Testis (tissue), 2 donors: ENCODE measurements at regions not wholly inside any gene's neighbourhood (a gene's known extent, or its start where the extent isn't known, plus 50 kb on each side); places are given as distances from the start of the nearest gene placed in this dataset.

Source experiments
- CTCF ChIP-seq, 3 experiments: fragments of 450-650 bp in 2 of 3; fragments of 200-600 bp in 1 of 3; sonication (generic) in 1 of 3; IDR thresholded peaks; one replicate each; pipeline ENCODE4 v1.5.1; 2016 to 2019; ENCODE audit warnings: antibody characterized with exemption in 3 of 3, mild to moderate bottlenecking in 2 of 3, moderate library complexity in 1 of 3
- POLR2A ChIP-seq: fragments of 450-650 bp; IDR thresholded peaks from one replicate; pipeline ENCODE4 v1.6.1; 2017; ENCODE audit warnings: antibody characterized with exemption, mild to moderate bottlenecking, moderate library complexity

DNA sequence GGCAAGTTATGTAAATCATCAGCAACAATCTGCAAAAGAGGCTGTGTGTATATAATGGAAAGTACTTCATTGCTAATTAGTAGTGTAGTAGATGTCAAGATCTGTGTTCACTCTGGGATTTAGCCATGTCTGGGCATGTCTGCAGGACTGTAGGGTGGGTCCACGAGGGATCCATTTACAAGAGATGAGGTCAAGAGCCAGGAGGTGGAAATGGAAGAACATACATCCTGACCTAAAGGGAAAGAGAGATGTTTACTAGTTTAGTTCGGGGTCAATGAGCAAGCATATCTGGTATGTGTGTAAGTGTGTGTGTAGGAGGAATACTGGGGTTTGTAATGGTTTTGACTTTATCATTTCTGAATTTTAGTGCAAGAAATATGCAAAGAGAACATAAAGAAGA, 171.5 kb upstream of the NANOGP8 start:
- no peak for TF ChIP-seq CTCF (IDR thresholded peaks at IDR 0.05)
- TF ChIP-seq POLR2A: no peak
